Naive thymus-derived CD4-positive, alpha-beta T cell (primary cell): ENCODE measurements at regions not wholly inside any gene's neighbourhood (a gene's known extent, or its start where the extent isn't known, plus 50 kb on each side); places are given as distances from the start of the nearest gene placed in this dataset.

ENCODE experiments used
- ATAC-seq: fragments of 150-1000 bp; cut with Tn5 transposase; 2 replicates; pipeline ENCODE4 v1.10.0; 2021; ENCODE audit warnings: mild to moderate bottlenecking, moderate library complexity
- CTCF ChIA-PET: fragments of 350-600 bp; sonication (Branson Sonifier 250); formaldehyde crosslinking; loops from one replicate; lab custom pipeline; 2021; ENCODE audit warnings: antibody characterized with exemption; lab: Charles Lee
- POLR2A ChIA-PET: fragments of 350-600 bp; sonication (Branson Sonifier 250); formaldehyde crosslinking; loops from one replicate; lab custom pipeline; 2021; ENCODE audit warnings: antibody characterized with exemption, inconsistent platforms; lab: Charles Lee
- DNase-seq, 9 donors: peaks; one replicate each; pipeline versions ENCODE4 v3.0.0 to v3.0.0-alpha.2; 2020 to 2022; ENCODE audit warnings: mixed read lengths in 1 of 9
- H3K27ac ChIP-seq: one replicate; pipeline ENCODE4 v1.7.0; 2013; ENCODE audit warnings: mild to moderate bottlenecking, low read depth, low read length, moderate library complexity
- H3K27me3 ChIP-seq, 2 donors: one replicate each; pipeline ENCODE4 v1.7.0; 2013; ENCODE audit warnings: low read length in 2 of 2, mild to moderate bottlenecking in 2 of 2, moderate library complexity in 2 of 2; ENCODE audit not compliant: control insufficient read depth in 2 of 2, insufficient read depth in 2 of 2
- H3K36me3 ChIP-seq, 3 experiments: 1 replicate in 2 of 3; 2 replicates in 1 of 3; pipeline ENCODE4 v1.7.0; 2013; ENCODE audit warnings: low read length in 3 of 3, mild to moderate bottlenecking in 3 of 3, moderate library complexity in 1 of 3; ENCODE audit not compliant: insufficient read depth in 3 of 3, control insufficient read depth in 2 of 3
- H3K4me1 ChIP-seq, 2 donors: one replicate each; pipeline ENCODE4 v1.7.0; 2013; ENCODE audit warnings: low read length in 2 of 2, mild to moderate bottlenecking in 2 of 2, moderate library complexity in 1 of 2; ENCODE audit not compliant: control insufficient read depth in 2 of 2, insufficient read depth in 2 of 2
- H3K4me3 ChIP-seq: 2 replicates; pipeline ENCODE4 v1.7.0; 2013; ENCODE audit warnings: mild to moderate bottlenecking, low read length
- H3K9me3 ChIP-seq, 3 experiments: 1 replicate in 2 of 3; 2 replicates in 1 of 3; pipeline ENCODE4 v1.7.0; 2013; ENCODE audit warnings: low read length in 3 of 3; ENCODE audit not compliant: control insufficient read depth in 2 of 3
- H3K27ac Mint-ChIP-seq, 9 donors: one replicate each; pipeline ENCODE4 v1.8.0; 2020 to 2022; ENCODE audit warnings: mixed read lengths in 9 of 9, mild to moderate bottlenecking in 8 of 9, moderate library complexity in 5 of 9, inconsistent platforms in 2 of 9
- H3K27me3 Mint-ChIP-seq, 5 donors: one replicate each; pipeline ENCODE4 v1.8.0; 2021 to 2022; ENCODE audit warnings: mixed read lengths in 5 of 5, mild to moderate bottlenecking in 1 of 5
- H3K36me3 Mint-ChIP-seq, 5 donors: one replicate each; pipeline ENCODE4 v1.8.0; 2020 to 2022; ENCODE audit warnings: mixed read lengths in 5 of 5, mild to moderate bottlenecking in 3 of 5, inconsistent platforms in 1 of 5
- H3K4me1 Mint-ChIP-seq, 7 donors: one replicate each; pipeline ENCODE4 v1.8.0; 2020 to 2022; ENCODE audit warnings: mixed read lengths in 7 of 7, mild to moderate bottlenecking in 3 of 7, inconsistent platforms in 1 of 7
- H3K4me3 Mint-ChIP-seq, 10 donors: one replicate each; pipeline ENCODE4 v1.8.0; 2020 to 2022; ENCODE audit warnings: mild to moderate bottlenecking in 10 of 10, mixed read lengths in 10 of 10, moderate library complexity in 6 of 10, inconsistent platforms in 2 of 10
- H3K9me3 Mint-ChIP-seq, 11 donors: one replicate each; pipeline ENCODE4 v1.8.0; 2020 to 2022; ENCODE audit warnings: mixed read lengths in 11 of 11, mild to moderate bottlenecking in 4 of 11, inconsistent platforms in 1 of 11, moderate library complexity in 1 of 11
- intact Hi-C, 2 donors: fragments of 100-400 bp; cut with micrococcal nuclease; formaldehyde crosslinking; loops; one replicate each; pipeline ENCODE4 v1.15.1; 2023

DNA sequence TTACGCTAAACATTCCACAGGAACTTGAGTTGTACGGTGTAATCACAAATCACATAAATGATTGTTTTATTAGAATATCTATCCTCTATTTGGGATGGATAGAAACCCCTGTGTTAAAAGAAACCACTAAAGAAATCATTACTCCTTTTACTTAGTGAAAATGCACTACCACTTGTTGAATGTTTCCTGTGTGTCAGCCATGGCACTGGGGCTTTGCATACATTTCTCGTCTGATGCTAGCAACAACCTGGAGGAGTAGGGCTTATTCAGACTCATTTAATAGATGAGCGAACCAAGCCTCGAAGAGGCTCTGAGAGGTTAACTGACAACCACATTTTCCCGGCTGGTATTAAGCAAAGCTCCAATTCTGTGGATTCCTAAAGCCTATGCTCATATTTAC lies 60.5 kb upstream of the PELI1 start:
- peaks cover 0 to 44% of the 10 kb centered on the region in 2 donors for H3K4me1 ChIP-seq
- H3K9me3 ChIP-seq, result no peaks in the 10 kb centered on the region
- H3K27me3 Mint-ChIP-seq, result no peaks in the 10 kb centered on the region
- peak overlapping the region; percentile 66 for H3K27ac ChIP-seq
- H3K36me3 Mint-ChIP-seq, result peaks cover 0 to 10% (median 0%) of the 10 kb centered on the region in 5 donors
- POLR2A ChIA-PET, result interaction anchor here (0.6 to 1.6 kb wide), 6 partner anchors 11 to 61 kb away, joined by 3 to 6 read pairs (median 4); no protein-coding TSS in a partner anchor
- peak overlapping the region; percentile 52 for H3K4me3 ChIP-seq
- H3K36me3 ChIP-seq, result no peaks in the 10 kb centered on the region
- DNase-seq (peak in 1 of 9 donors; percentile 23), ATAC-seq (no peak)
- peaks cover 0 to 3% (median 0%) of the 10 kb centered on the region in 11 donors for H3K9me3 Mint-ChIP-seq
- peak overlapping the region; percentile 82 to 95 (median 94) for H3K27ac Mint-ChIP-seq
- H3K27me3 ChIP-seq, result no peaks in the 10 kb centered on the region
- intact Hi-C loops, result loop anchor here (1.0 to 5.0 kb wide), 4 partner anchors 8 to 448 kb away; partner anchors contain the start of gene SERTAD2 (in 1 of the 2)
- CTCF ChIA-PET, result interaction anchor here (0.7 to 1.9 kb wide), 3 partner anchors 9 to 126 kb away, joined by 3 to 4 read pairs (median 3); no protein-coding TSS in a partner anchor
- H3K4me1 Mint-ChIP-seq, result peaks cover 29 to 91% (median 78%) of the 10 kb centered on the region in 7 donors
- H3K4me3 Mint-ChIP-seq, result peak overlapping the region; percentile 72 to 89 (median 80)

DNA sequence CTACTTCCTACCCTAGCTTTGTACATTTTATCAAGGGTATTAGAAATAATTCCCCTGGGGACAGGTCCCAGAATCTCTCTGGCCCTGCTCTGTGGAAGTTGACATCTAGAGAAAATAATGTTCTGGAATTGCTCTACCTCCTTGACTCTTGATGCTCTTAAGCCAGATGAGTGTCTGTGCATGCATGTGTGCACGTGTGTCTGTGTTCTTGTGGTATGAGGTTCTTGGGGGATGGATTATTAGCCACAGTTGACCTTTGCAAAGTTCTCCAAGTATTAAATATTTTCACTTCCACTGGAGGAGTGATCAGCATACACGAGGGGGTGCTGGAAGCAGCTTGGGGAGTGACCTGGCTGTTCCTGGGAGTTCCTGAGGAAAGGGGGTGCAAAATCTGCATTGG lies 61.2 kb upstream of the PELI1 start:
- Histone ChIP-seq H3K9me3 (no peaks in the 10 kb centered on the region), H3K27ac (no peak overlapping the region), H3K4me3 (no peak overlapping the region), H3K4me1 (peaks cover 0 to 39% of the 10 kb centered on the region in 2 donors), H3K27me3 (no peaks in the 10 kb centered on the region), H3K36me3 (no peaks in the 10 kb centered on the region)
- Mint-ChIP-seq H3K9me3 (peaks cover 0 to 3% (median 0%) of the 10 kb centered on the region in 11 donors), H3K27ac (peak overlapping the region; percentile 1 to 95 (median 79)), H3K4me1 (peaks cover 25 to 87% (median 71%) of the 10 kb centered on the region in 7 donors), H3K36me3 (peaks cover 0 to 10% (median 0%) of the 10 kb centered on the region in 5 donors), H3K4me3 (peak overlapping the region in 3 of 10 donors; percentile 10 to 27 (median 10)), H3K27me3 (no peaks in the 10 kb centered on the region)
- intact Hi-C loops, result no loop called here
- DNase-seq (no peak), ATAC-seq (no peak)
- CTCF ChIA-PET, result interaction anchor here (1.9 kb wide), 1 partner anchor 125 kb away, joined by 4 read pairs; no protein-coding TSS in a partner anchor
- POLR2A ChIA-PET, result interaction anchor here (0.6 to 1.6 kb wide), 6 partner anchors 10 to 62 kb away, joined by 3 to 6 read pairs (median 4); no protein-coding TSS in a partner anchor

DNA sequence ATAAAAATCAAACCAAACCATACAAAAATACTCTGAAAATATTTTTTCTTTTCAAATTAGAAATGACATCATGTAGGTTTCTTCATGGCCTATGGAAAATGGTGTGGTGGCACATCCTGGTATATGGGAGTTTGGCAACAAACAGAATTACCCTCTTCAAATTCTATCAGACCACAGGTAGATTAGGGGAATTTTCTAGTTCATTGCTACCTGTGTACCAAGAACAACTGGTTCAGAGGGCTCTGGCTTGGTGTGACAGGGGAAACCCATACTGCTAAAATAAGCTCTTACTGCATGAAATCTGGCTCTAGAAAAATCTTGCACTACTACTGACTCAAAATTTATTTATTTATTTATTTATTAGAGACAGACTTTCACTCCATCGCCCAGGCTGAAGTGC lies 63.4 kb upstream of the PELI1 start:
- peaks cover 0 to 11% (median 0%) of the 10 kb centered on the region in 5 donors for H3K36me3 Mint-ChIP-seq
- CTCF ChIA-PET, result interaction anchor here (0.9 kb wide), 1 partner anchor 280 kb away, joined by 3 read pairs; no protein-coding TSS in a partner anchor
- no peaks in the 10 kb centered on the region for H3K9me3 Mint-ChIP-seq
- peaks cover 31 to 86% (median 72%) of the 10 kb centered on the region in 7 donors for H3K4me1 Mint-ChIP-seq
- H3K9me3 ChIP-seq, result no peaks in the 10 kb centered on the region
- H3K27ac Mint-ChIP-seq, result peak overlapping the region in 7 of 9 donors; percentile 2 to 83 (median 67)
- no peak overlapping the region for H3K4me3 Mint-ChIP-seq
- peak overlapping the region; percentile 22 for H3K27ac ChIP-seq
- ATAC-seq, result peak; percentile 49
- no peak overlapping the region for H3K4me3 ChIP-seq
- DNase-seq, result peak in 2 of 9 donors; percentile 21 to 54
- no peaks in the 10 kb centered on the region for H3K36me3 ChIP-seq
- POLR2A ChIA-PET, result no interaction called here
- no peaks in the 10 kb centered on the region for H3K27me3 ChIP-seq
- peaks cover 0 to 41% of the 10 kb centered on the region in 2 donors for H3K4me1 ChIP-seq
- intact Hi-C loops, result no loop called here
- H3K27me3 Mint-ChIP-seq, result no peaks in the 10 kb centered on the region

DNA sequence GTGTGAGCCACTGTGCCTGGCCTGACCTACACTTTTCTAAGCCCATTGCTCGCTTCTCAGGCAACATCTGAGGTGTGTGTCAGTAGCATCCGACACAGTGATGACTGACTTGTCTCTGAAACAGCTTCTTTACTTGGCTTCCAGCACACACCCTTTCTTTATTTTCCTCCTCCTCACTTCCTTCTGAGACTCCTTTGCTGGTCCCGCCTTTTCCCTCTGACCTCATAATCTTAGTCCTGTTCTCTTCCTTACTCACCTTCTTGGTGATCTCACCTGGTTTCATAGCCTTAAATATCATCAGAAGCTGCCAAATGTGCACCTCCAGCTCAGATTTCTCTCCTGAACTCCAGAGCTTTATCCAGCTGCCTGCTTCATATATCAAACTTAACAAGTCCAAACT lies 66.6 kb upstream of the PELI1 start:
- Histone ChIP-seq H3K4me1 (peaks cover 20 to 37% of the 10 kb centered on the region in 2 donors), H3K4me3 (no peak overlapping the region), H3K27ac (no peak overlapping the region), H3K27me3 (no peaks in the 10 kb centered on the region), H3K9me3 (no peaks in the 10 kb centered on the region), H3K36me3 (no peaks in the 10 kb centered on the region)
- CTCF ChIA-PET, result no interaction called here
- peaks cover 0 to 11% (median 0%) of the 10 kb centered on the region in 5 donors for H3K36me3 Mint-ChIP-seq
- DNase-seq (no peak), ATAC-seq (no peak)
- intact Hi-C loops, result loop anchor here in 1 of 2 donors (5.0 kb wide), 1 partner anchor 71 kb away; no protein-coding TSS in a partner anchor
- H3K27me3 Mint-ChIP-seq, result no peaks in the 10 kb centered on the region
- H3K9me3 Mint-ChIP-seq, result no peaks in the 10 kb centered on the region
- H3K4me1 Mint-ChIP-seq, result peaks cover 36 to 80% (median 67%) of the 10 kb centered on the region in 7 donors
- POLR2A ChIA-PET, result interaction anchor here (0.6 to 1.2 kb wide), 3 partner anchors 15 to 115 kb away, joined by 3 to 4 read pairs (median 3); no protein-coding TSS in a partner anchor
- H3K27ac Mint-ChIP-seq, result peak overlapping the region in 7 of 9 donors; percentile 69 to 96 (median 80)
- no peak overlapping the region for H3K4me3 Mint-ChIP-seq

DNA sequence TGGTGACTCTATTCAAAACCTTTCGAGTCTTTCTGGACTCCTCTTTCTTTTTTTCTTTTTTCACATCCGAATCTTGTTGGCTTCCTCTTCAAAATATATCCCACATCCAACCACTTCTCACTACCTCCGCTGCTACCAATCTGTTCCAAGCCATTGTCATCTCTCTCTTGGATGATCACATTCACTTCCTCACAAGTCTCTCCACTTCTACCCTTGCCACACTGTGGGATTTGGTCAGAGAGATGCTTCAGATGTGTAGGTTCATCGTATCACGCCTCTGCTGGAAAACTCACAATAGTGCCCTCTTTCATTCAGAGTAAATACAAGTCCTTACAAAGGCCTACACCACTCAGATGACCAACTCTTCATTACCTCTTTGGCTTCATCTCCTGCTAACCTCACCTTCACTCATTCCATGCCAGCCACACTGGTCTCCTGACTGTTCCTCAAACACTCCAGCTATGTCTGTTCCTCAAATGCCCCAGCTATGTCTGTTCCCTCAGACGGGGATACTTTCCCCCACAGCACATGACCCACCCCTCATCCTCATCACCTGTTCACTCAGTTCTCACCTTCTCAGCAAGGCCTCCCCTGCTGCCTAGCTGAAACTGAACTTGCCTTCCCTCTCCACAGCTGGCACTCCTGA lies 67.2 kb upstream of the PELI1 start:
- no peaks in the 10 kb centered on the region for H3K27me3 Mint-ChIP-seq
- Histone ChIP-seq H3K27ac (no peak overlapping the region), H3K4me3 (no peak overlapping the region), H3K36me3 (no peaks in the 10 kb centered on the region), H3K9me3 (no peaks in the 10 kb centered on the region), H3K27me3 (no peaks in the 10 kb centered on the region), H3K4me1 (peaks cover 20 to 37% of the 10 kb centered on the region in 2 donors)
- H3K36me3 Mint-ChIP-seq, result peaks cover 0 to 15% (median 0%) of the 10 kb centered on the region in 5 donors
- no peak for ATAC-seq
- intact Hi-C loops, result loop anchor here in 1 of 2 donors (5.0 kb wide), 1 partner anchor 71 kb away; no protein-coding TSS in a partner anchor
- DNase-seq, result no peak
- peak overlapping the region in 3 of 10 donors; percentile 40 to 75 (median 44) for H3K4me3 Mint-ChIP-seq
- ChIA-PET CTCF (interaction anchor here (1.5 kb wide), 1 partner anchor 116 kb away, joined by 4 read pairs; no protein-coding TSS in a partner anchor), POLR2A (interaction anchor here (0.7 to 1.2 kb wide), 3 partner anchors 18 to 114 kb away, joined by 3 read pairs; no protein-coding TSS in a partner anchor)
- peak overlapping the region; percentile 43 to 96 (median 80) for H3K27ac Mint-ChIP-seq
- H3K4me1 Mint-ChIP-seq, result peaks cover 36 to 82% (median 67%) of the 10 kb centered on the region in 7 donors
- H3K9me3 Mint-ChIP-seq, result peaks cover 0 to 3% (median 0%) of the 10 kb centered on the region in 11 donors

DNA sequence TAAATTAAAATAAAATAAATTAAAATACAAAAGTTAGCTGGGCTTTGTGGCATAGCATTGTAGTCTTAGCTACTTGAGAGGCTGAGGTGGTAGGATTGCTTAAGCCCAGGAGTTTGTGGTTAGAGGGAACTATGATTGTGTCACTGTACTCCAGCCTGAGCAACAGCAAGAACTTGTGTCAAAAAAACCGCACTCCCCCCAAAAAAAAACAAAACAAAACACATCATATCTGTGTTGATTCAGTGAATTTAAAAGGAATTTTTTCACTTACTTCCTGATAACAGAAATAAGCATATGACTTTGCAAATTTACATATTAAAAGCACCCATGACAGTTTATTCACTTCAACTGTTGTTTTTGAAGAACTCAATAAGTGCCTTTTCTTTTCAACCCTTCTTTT lies 68.1 kb upstream of the PELI1 start:
- Mint-ChIP-seq H3K4me1 (peaks cover 33 to 79% (median 59%) of the 10 kb centered on the region in 7 donors), H3K36me3 (peaks cover 0 to 20% (median 0%) of the 10 kb centered on the region in 5 donors), H3K27ac (peak overlapping the region; percentile 12 to 96 (median 80)), H3K9me3 (peaks cover 0 to 5% (median 0%) of the 10 kb centered on the region in 11 donors), H3K4me3 (peak overlapping the region in 8 of 10 donors; percentile 1 to 75 (median 36)), H3K27me3 (no peaks in the 10 kb centered on the region)
- Histone ChIP-seq H3K4me3 (no peak overlapping the region), H3K27me3 (no peaks in the 10 kb centered on the region), H3K27ac (no peak overlapping the region), H3K4me1 (peaks cover 20 to 37% of the 10 kb centered on the region in 2 donors), H3K36me3 (no peaks in the 10 kb centered on the region), H3K9me3 (no peaks in the 10 kb centered on the region)
- intact Hi-C loops, result loop anchor here in 1 of 2 donors (1.0 to 5.0 kb wide), 6 partner anchors 8 to 356 kb away; no protein-coding TSS in a partner anchor
- ChIA-PET CTCF (interaction anchor here (0.6 to 1.5 kb wide), 3 partner anchors 115 to 647 kb away, joined by 3 to 4 read pairs (median 4); no protein-coding TSS in a partner anchor), POLR2A (interaction anchor here (0.6 to 1.1 kb wide), 3 partner anchors 16 to 69 kb away, joined by 3 to 5 read pairs (median 4); no protein-coding TSS in a partner anchor)
- peak in 6 of 9 donors; percentile 38 to 70 (median 58) for DNase-seq
- ATAC-seq, result peak; percentile 61
